ENCODE measurements at regions not wholly inside any gene's neighbourhood (a gene's known extent, or its start where the extent isn't known, plus 50 kb on each side); places are given as distances from the start of the nearest gene placed in this dataset.
"Not testable (repeated sequence)": the region's sequence is repeated elsewhere in the genome, so short reads cannot be mapped to it uniquely, and the experiment has no call there.

DNA sequence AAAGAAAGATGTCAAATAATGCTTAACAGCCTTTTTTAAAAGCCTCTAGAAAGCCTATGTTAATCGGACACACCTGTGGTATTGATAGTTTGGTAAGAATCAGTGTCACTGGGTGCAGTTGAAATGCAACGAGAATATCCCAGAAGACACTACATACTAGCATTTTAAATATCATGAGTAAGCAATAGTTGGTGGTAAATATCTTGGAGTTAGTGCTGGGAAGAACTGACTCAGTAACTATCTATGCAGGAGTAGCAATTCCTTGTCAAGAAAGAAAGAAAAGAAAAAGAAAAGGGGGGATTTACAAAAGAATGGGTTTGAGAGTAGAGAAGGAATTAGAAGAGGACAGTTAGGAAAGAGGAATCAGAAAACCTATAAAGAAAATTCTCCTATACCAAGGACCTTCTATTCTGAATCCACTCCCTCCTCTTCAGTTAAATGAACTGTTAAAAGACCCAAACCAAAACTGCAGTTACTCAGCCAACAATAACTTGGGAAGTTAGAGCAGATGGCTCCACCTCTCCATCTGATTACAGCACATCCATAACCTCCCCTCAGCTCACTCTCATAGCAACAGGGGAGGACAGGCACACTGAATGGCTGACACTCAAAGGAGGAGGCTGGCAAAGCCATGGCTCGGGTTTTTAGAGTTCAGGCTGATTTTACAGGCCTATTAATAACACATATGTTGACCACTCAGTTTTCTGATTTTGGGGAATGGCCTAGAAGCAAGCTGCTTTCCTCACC is 207.6 kb upstream of the MDFIC2 start:
- DNase-seq (ENCODE audit: insufficient read length, low spot score) (no peak), FAIRE-seq (no peak)

- DNase-seq (ENCODE audit: insufficient read length, low spot score), result no peak
- FAIRE-seq, result no peak
Observed at GRCh38 chr3:70519026-70519425, 206.6 kb upstream of the MDFIC2 start.

- no peak for FAIRE-seq
- DNase-seq (ENCODE audit: insufficient read length, low spot score), result no peak
Observed at GRCh38 chr3:70518356-70518755, 205.9 kb upstream of the MDFIC2 start.

DNA sequence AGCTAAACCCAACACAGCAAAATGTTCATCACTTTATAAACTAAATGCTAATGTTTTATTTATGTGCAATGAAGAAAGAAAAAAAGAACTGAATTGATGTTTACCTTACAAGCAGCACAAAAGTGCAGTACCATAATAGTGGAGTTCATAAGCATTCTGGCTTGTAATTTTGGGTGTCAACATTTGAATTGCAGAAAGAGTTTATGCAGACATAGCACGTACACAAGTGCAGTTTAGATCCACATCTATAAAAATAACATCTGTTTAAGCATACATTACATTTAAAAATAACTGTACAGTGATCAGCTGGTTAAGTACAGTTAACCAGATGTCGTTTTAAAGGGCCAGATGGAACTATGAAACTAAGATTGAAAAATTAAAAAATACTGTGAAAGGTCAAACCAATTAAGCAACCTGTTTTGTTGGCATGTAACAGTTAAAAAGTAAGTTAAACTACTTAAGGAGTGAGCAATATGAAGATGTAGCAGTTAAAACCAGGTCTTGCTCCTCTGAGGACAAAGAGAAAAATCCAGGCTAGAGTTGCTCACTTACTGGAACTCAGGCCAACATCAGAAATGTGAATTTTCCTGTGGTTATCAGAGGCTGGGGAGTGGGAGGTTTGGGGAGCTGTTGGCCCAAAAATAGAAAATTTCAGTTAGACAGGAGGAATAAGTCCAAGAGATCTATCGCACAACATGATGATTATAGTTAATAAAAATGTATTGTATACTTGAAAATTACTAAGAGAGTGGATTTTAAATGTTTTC is 204.9 kb upstream of the MDFIC2 start:
- FAIRE-seq (no peak), DNase-seq (ENCODE audit: insufficient read length, low spot score) (no peak)

DNA sequence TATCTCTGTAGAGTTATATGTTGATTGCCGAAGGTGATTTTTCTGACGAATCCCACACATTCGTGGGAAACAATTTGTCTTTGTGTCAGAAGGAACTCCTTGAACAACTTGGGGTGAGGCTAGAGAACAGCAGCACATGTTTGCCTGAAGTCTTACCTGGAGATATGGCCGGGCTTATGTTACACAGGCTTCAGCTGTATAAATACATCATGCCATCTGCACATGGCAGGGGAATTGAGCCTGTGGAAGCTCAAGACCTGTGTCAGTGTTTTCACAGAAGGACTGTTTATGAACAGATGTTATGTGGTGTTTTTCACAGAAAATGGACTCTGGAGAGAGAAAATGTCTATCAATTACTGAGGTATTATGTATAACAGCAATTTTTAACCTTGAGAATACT is 203.6 kb upstream of the MDFIC2 start:
- DNase-seq (ENCODE audit: insufficient read length, low spot score) (no peak), FAIRE-seq (no peak)

- DNase-seq (ENCODE audit: insufficient read length, low spot score) (no peak), FAIRE-seq (no peak)
Observed at GRCh38 chr3:70507486-70507885, 195.0 kb upstream of the MDFIC2 start.

- no peak for DNase-seq (ENCODE audit: insufficient read length, low spot score)
- FAIRE-seq, result no peak
Observed at GRCh38 chr3:70506775-70507174, 194.3 kb upstream of the MDFIC2 start.

DNA sequence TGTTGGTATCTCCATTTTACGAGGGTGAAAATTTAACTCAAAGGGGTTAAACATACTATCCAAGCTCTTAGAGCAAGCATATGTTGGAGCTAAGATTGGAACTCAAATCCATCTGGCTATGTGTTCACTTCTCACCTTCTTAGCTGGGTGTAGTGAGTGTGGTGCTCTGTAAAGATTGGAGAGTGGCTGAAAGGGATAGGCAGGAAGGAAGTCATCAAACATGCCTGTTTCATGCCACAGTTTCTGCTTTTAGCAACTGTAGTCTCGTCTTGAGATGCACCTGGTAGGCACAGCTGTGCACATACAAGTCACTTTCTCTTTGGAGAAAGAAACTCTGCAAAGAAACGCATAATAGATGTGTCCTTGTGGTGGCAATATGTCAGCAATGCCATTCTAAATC is 189.1 kb upstream of the MDFIC2 start:
- FAIRE-seq (no peak), DNase-seq (ENCODE audit: insufficient read length, low spot score) (no peak)

DNA sequence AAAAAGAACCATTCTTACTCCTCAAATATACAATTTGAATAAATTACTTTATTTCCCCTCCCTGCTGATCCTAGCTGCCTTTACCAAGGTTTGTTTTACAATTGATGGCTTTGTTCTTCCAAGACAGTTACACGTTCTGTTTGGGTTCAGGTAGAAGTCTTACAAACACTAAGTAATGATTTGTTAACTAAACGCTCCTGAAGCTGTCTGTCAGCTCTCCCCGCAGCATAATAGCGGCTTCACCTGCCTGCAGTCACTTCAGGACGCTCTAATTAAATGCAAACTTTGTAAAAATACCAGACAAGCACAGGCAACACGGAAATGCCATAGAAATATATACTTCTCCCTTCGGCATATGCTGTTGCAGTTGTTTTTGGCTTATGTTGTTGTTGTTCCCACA is 176.4 kb upstream of the MDFIC2 start:
- no peak for FAIRE-seq
- DNase-seq (ENCODE audit: insufficient read length, low spot score), result no peak

DNA sequence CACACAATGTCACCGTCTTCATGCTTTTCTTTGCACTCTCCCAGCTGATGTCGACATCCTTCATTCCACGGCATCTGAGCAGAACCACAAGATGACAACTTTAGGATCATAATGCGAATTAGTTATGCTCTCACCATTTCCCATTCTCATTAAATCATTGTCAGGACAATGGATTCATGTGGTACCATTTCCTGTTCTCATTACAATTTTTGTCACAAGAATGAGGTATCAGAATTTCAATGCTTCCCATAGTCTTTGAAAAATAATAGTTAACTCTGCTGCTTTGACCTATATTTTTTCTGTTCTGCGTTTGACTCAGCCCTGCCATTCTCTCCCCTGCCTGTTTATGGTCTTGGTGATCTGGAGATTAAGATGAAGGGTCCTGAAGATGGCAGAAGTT is 175.7 kb upstream of the MDFIC2 start:
- FAIRE-seq (no peak), DNase-seq (ENCODE audit: insufficient read length, low spot score) (no peak)

- DNase-seq (ENCODE audit: insufficient read length, low spot score) (no peak), FAIRE-seq (no peak)
Observed at GRCh38 chr3:70486414-70487017, 174.1 kb upstream of the MDFIC2 start.

DNA sequence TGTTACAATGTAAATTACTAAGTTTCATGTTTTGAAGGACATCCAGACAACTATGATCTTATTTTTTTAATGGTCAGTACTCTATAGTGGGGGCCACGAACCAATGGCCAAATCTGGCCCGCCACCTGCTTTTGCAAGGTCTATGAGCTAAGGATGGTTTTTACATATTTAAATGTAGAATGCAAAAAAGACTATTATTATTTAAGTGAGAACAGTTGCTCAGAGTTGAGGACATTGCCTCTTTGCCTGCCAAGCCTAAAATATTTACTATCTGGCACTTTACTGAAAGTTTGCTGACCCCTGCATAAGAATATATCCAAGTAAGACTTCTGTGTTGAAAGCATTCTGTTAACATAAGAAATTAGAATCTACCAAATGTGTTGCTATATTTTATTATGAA is 163.7 kb upstream of the MDFIC2 start:
- no peak for FAIRE-seq
- DNase-seq (ENCODE audit: insufficient read length, low spot score), result no peak

- DNase-seq (ENCODE audit: insufficient read length, low spot score) (no peak), FAIRE-seq (no peak)
Observed at GRCh38 chr3:70471464-70472342, 159.3 kb upstream of the MDFIC2 start.

GRCh38 chr3:70466096-70466495 is 153.7 kb upstream of the MDFIC2 start:
- DNase-seq (ENCODE audit: insufficient read length, low spot score) (no peak), FAIRE-seq (no peak)

DNA sequence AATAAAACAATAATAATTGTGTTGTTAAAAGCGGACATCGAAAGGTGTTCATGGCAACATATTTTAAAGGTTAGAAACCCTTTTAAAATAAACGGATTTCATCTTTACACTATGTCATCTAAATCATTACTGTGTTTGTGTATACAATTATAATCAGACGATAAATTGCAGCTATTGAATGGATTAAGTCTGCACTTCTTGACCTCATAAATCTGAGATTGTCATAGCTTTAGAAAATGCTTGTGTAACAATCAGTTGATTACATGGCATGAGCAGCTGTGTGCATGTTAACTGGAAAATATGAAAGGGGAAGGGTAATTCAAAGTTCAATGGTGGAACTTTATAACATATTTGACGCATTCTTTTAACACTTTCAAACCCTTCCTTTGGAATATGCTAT is 152.4 kb upstream of the MDFIC2 start:
- DNase-seq (ENCODE audit: insufficient read length, low spot score) (no peak), FAIRE-seq (no peak)

DNA sequence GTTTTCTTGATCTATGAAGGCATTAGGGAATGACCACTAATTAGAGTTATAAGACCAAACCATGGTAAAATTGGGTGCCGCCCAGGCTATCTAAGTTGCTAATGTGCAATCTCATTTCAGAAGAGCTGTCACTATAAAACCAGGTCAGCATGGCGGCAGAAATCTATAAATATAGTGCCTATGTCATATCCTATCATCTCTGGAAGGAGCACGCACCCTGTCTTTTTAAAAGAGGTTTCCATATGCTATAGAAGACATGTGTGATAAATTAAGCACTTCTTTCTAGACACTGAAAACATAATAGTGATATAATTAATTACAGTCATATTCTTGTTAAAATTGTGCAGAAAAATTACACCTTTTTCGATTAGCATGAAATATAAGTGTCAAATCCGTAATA is 152.0 kb upstream of the MDFIC2 start:
- FAIRE-seq, result no peak

GRCh38 chr3:70450220-70450619 is 137.8 kb upstream of the MDFIC2 start:
- FAIRE-seq; DNase-seq (ENCODE audit: insufficient read length, low spot score): not testable (repeated sequence)

More for the DNA sequence above, 152.0 kb upstream of the MDFIC2 start:
- DNase-seq (ENCODE audit: insufficient read length, low spot score), result no peak

- not testable (repeated sequence) for FAIRE-seq; DNase-seq (ENCODE audit: insufficient read length, low spot score)
Observed at GRCh38 chr3:70435422-70435821, 123.0 kb upstream of the MDFIC2 start.

DNA sequence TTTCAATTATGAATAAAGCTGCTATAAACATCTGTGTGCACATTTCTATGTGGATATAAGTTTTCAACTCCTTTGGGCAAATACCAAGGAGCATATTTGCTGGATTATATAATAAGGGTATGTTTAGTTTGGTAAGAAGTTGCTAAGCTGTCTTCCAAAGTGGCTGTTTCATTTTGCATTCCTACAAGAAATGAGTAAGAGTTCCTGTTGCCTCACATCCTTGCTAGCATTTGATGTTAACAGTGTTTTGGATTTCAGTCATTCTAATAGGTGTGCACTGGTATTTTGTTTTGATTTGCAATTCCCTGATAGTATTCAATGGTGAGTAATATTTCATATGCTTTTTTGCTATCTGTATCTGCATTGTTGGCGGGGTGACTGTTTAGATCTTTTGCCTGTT is 120.7 kb upstream of the MDFIC2 start:
- FAIRE-seq (no peak), DNase-seq (ENCODE audit: insufficient read length, low spot score) (no peak)

DNA sequence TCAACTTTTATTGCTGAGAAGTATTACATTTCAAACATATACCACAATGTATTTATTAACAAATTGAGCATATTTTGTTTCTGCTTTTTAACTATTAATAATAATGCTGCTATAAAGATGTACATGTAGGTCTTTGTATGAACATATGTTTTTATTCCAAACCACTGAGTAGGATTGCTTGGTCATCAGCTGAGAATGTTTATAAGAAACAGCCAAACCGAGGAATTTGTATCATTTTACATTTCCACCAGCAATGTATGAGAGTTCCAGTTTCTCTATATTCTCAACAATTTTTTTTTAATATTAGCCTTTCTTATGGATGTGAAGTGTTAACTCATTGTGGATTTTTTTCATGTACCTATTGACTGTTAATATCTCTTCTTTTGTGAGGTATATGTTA is 119.5 kb upstream of the MDFIC2 start:
- DNase-seq (ENCODE audit: insufficient read length, low spot score), result no peak
- FAIRE-seq, result no peak

GRCh38 chr3:70426071-70426470 is 113.6 kb upstream of the MDFIC2 start:
- DNase-seq (ENCODE audit: insufficient read length, low spot score) (no peak), FAIRE-seq (no peak)
